ENCODE measurements at regions not wholly inside any gene's neighbourhood (a gene's known extent, or its start where the extent isn't known, plus 50 kb on each side); places are given as distances from the start of the nearest gene placed in this dataset.
A peak's percentile ranks its signal among the peaks of the same experiment; 100 is the strongest.
"Not testable (repeated sequence)": the region's sequence is repeated elsewhere in the genome, so short reads cannot be mapped to it uniquely, and the experiment has no call there.

- no peak for DNase-seq
These were observed 141.4 kb upstream of the FOXP2 start for GRCh38 chr7:114273218-114273617.

GRCh38 chr7:114269714-114270113 is 144.9 kb upstream of the FOXP2 start:
- no peak for DNase-seq

- DNase-seq: not testable (repeated sequence)
These were observed 147.1 kb upstream of the FOXP2 start for GRCh38 chr7:114267550-114267949.

GRCh38 chr7:114264023-114264422 is 150.6 kb upstream of the FOXP2 start:
- DNase-seq: no peak

- DNase-seq: no peak
These were observed 151.4 kb upstream of the FOXP2 start for GRCh38 chr7:114263219-114263618.

- DNase-seq: no peak
These were observed 159.2 kb upstream of the FOXP2 start for GRCh38 chr7:114255404-114255841.

- DNase-seq: no peak
These were observed 171.0 kb upstream of the FOXP2 start for GRCh38 chr7:114243646-114244045.

GRCh38 chr7:114242992-114243507 is 171.6 kb upstream of the FOXP2 start:
- no peak for DNase-seq

GRCh38 chr7:114229246-114229645 is 185.4 kb upstream of the FOXP2 start:
- DNase-seq: no peak

GRCh38 chr7:114225784-114226183 is 188.8 kb upstream of the FOXP2 start:
- DNase-seq: no peak

- peak; percentile 93 for DNase-seq
These were observed 196.3 kb upstream of the FOXP2 start for GRCh38 chr7:114218283-114218682.

- no peak for DNase-seq
These were observed 197.4 kb upstream of the FOXP2 start for GRCh38 chr7:114217026-114217806.

- DNase-seq: no peak
These were observed 200.1 kb upstream of the FOXP2 start for GRCh38 chr7:114214466-114214865.

- no peak for DNase-seq
These were observed 201.7 kb upstream of the FOXP2 start for GRCh38 chr7:114212721-114213429.

- DNase-seq: no peak
These were observed 204.6 kb upstream of the FOXP2 start for GRCh38 chr7:114209968-114210367.

- DNase-seq: no peak
These were observed 207.9 kb upstream of the FOXP2 start for GRCh38 chr7:114206688-114207087.

- no peak for DNase-seq
These were observed 218.1 kb upstream of the FOXP2 start for GRCh38 chr7:114196517-114196916.

- DNase-seq: no peak
These were observed 224.2 kb upstream of the FOXP2 start for GRCh38 chr7:114190387-114190786.

GRCh38 chr7:114183311-114184088 is 231.1 kb upstream of the FOXP2 start:
- no peak for DNase-seq

- DNase-seq: no peak
These were observed 231.8 kb upstream of the FOXP2 start for GRCh38 chr7:114182837-114183236.

- no peak for DNase-seq
These were observed 233.3 kb upstream of the FOXP2 start for GRCh38 chr7:114181280-114181679.

GRCh38 chr7:114180556-114181266 is 233.9 kb upstream of the FOXP2 start:
- no peak for DNase-seq

- DNase-seq: no peak
These were observed 239.5 kb upstream of the FOXP2 start for GRCh38 chr7:114175125-114175524.

Measured in NCI-H2081 treated with DMSO at 0.1 percent for 48 hours (cell line).